SK-N-SH treated with all-trans-retinoic acid at 6 μM for 48 hours (cell line): ENCODE measurements at regions not wholly inside any gene's neighbourhood (a gene's known extent, or its start where the extent isn't known, plus 50 kb on each side); places are given as distances from the start of the nearest gene placed in this dataset.

Experiments
- ATAC-seq: fragments of 200-7000 bp; cut with Tn5 transposase; 3 replicates; pipeline ENCODE4 v1.9.1; 2020; ENCODE audit warnings: mild to moderate bottlenecking, moderate library complexity
- ARNTL ChIP-seq: fragments of 450-650 bp; formaldehyde crosslinking; IDR thresholded peaks from 2 replicates; pipeline ENCODE4 v1.5.0; 2020; ENCODE audit warnings: low read depth, mild to moderate bottlenecking, moderate library complexity, borderline replicate concordance
- BACH2 ChIP-seq: fragments of 250-450 bp; sonication (Bioruptor Pico); IDR thresholded peaks from 2 replicates; pipeline ENCODE4 v1.9.0; 2021; ENCODE audit warnings: mild to moderate bottlenecking, borderline replicate concordance
- CSDC2 ChIP-seq: fragments of 250-450 bp; sonication (Bioruptor Pico); IDR thresholded peaks from 2 replicates; pipeline ENCODE4 v1.5.0; 2020; ENCODE audit warnings: mild to moderate bottlenecking, moderate library complexity
- ESRRG ChIP-seq: fragments of 250-450 bp; sonication (Bioruptor Pico); IDR thresholded peaks from 2 replicates; pipeline ENCODE4 v1.6.1; 2021; ENCODE audit warnings: mild to moderate bottlenecking
- GLIS3 ChIP-seq: fragments of 250-450 bp; sonication (Bioruptor Pico); IDR thresholded peaks from 2 replicates; pipeline ENCODE4 v1.5.0; 2020; ENCODE audit warnings: mild to moderate bottlenecking, moderate library complexity
- ISL1 ChIP-seq: fragments of 250-450 bp; sonication (Bioruptor Pico); IDR thresholded peaks from 2 replicates; pipeline ENCODE4 v2.1.2; 2022; ENCODE audit warnings: mild to moderate bottlenecking, moderate library complexity
- OSR1 ChIP-seq: fragments of 250-450 bp; sonication (Bioruptor Pico); IDR thresholded peaks from 2 replicates; pipeline ENCODE4 v1.8.0; 2022; ENCODE audit warnings: moderate library complexity, mild to moderate bottlenecking, inconsistent platforms
- PPARA ChIP-seq: fragments of 250-450 bp; sonication (Bioruptor Pico); IDR thresholded peaks from 2 replicates; pipeline ENCODE4 v1.5.0; 2020; ENCODE audit warnings: mild to moderate bottlenecking, borderline replicate concordance
- RARB ChIP-seq: fragments of 250-450 bp; sonication (Bioruptor Pico); IDR thresholded peaks from 2 replicates; pipeline ENCODE4 v1.8.0; 2021; ENCODE audit warnings: mild to moderate bottlenecking, moderate library complexity
- SNAI2 ChIP-seq: fragments of 250-450 bp; sonication (Bioruptor Pico); IDR thresholded peaks from 2 replicates; pipeline ENCODE4 v1.5.0; 2020; ENCODE audit warnings: mild to moderate bottlenecking, moderate library complexity
- TCF4 ChIP-seq: fragments of 250-450 bp; sonication (Bioruptor Pico); IDR thresholded peaks from 2 replicates; pipeline ENCODE4 v1.8.0; 2021; ENCODE audit warnings: mild to moderate bottlenecking, moderate library complexity, borderline replicate concordance
- TOX ChIP-seq: fragments of 250-450 bp; sonication (Bioruptor Pico); IDR thresholded peaks from 2 replicates; pipeline ENCODE4 v1.8.0; 2021; ENCODE audit warnings: mild to moderate bottlenecking, moderate library complexity, borderline replicate concordance
- ZC3H10 ChIP-seq: fragments of 250-450 bp; sonication (Bioruptor Pico); IDR thresholded peaks from 2 replicates; pipeline ENCODE4 v1.5.1; 2021; ENCODE audit warnings: mild to moderate bottlenecking, moderate library complexity
- ZFP3 ChIP-seq: fragments of 250-450 bp; sonication (Bioruptor Pico); IDR thresholded peaks from 2 replicates; pipeline ENCODE4 v1.5.0; 2020; ENCODE audit warnings: mild to moderate bottlenecking, moderate library complexity
- ZFP30 ChIP-seq: fragments of 450-650 bp; formaldehyde crosslinking; IDR thresholded peaks from 2 replicates; pipeline ENCODE4 v1.5.0; 2022; ENCODE audit warnings: mild to moderate bottlenecking, moderate library complexity
- ZNF565 ChIP-seq: fragments of 450-650 bp; formaldehyde crosslinking; conservative IDR thresholded peaks from 2 replicates; pipeline ENCODE4 v1.5.0; 2020; ENCODE audit warnings: low read depth, mild to moderate bottlenecking, moderate library complexity
- ZNF70 ChIP-seq: fragments of 450-650 bp; formaldehyde crosslinking; IDR thresholded peaks from 2 replicates; pipeline ENCODE4 v1.5.0; 2020; ENCODE audit warnings: mild to moderate bottlenecking, moderate library complexity
- ZNF8 ChIP-seq: fragments of 450-650 bp; formaldehyde crosslinking; IDR thresholded peaks from 2 replicates; pipeline ENCODE4 v1.5.0; 2020; ENCODE audit warnings: mild to moderate bottlenecking, moderate library complexity
- TF ChIP-seq, protein P1 (sequence below): fragments of 250-450 bp; sonication (Bioruptor Pico); IDR thresholded peaks from 2 replicates; pipeline ENCODE4 v1.5.0; 2020; ENCODE audit warnings: mild to moderate bottlenecking, moderate library complexity
- TF ChIP-seq, protein P2 (sequence below): fragments of 250-450 bp; sonication (Bioruptor Pico); IDR thresholded peaks from 2 replicates; pipeline ENCODE4 v1.5.1; 2020; ENCODE audit warnings: low read depth, mild to moderate bottlenecking, moderate library complexity
- TF ChIP-seq, protein P3 (sequence below): fragments of 250-450 bp; sonication (Bioruptor Pico); IDR thresholded peaks from 2 replicates; pipeline ENCODE4 v1.5.1; 2021; ENCODE audit warnings: mild to moderate bottlenecking, moderate library complexity
- TF ChIP-seq, protein P4 (sequence below): fragments of 250-450 bp; sonication (Bioruptor Pico); IDR thresholded peaks from 2 replicates; pipeline ENCODE4 v1.8.0; 2020; ENCODE audit warnings: mild to moderate bottlenecking, moderate library complexity, borderline replicate concordance

DNA sequence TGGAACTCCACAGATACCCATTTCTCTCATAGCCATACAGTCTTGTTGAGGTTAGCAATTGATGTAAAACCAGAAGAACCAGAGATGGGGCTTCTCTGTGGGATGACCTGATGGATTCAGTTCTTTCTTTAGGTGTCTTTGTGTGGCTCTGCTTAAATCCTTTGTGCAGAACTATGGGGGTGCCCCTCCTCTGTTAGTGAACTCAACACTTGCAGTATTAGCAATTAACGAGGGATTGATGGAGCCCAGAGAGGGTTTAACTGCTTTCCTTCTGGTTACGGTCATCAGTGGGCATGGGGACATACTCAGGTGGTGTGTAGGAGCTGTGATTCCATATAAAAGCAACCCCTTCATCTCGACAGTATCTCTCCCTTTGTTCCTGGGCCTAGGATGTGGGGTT is 406.8 kb upstream of the FAM98A start:
- ATAC-seq, result no peak
- TF ChIP-seq, protein P1, sequence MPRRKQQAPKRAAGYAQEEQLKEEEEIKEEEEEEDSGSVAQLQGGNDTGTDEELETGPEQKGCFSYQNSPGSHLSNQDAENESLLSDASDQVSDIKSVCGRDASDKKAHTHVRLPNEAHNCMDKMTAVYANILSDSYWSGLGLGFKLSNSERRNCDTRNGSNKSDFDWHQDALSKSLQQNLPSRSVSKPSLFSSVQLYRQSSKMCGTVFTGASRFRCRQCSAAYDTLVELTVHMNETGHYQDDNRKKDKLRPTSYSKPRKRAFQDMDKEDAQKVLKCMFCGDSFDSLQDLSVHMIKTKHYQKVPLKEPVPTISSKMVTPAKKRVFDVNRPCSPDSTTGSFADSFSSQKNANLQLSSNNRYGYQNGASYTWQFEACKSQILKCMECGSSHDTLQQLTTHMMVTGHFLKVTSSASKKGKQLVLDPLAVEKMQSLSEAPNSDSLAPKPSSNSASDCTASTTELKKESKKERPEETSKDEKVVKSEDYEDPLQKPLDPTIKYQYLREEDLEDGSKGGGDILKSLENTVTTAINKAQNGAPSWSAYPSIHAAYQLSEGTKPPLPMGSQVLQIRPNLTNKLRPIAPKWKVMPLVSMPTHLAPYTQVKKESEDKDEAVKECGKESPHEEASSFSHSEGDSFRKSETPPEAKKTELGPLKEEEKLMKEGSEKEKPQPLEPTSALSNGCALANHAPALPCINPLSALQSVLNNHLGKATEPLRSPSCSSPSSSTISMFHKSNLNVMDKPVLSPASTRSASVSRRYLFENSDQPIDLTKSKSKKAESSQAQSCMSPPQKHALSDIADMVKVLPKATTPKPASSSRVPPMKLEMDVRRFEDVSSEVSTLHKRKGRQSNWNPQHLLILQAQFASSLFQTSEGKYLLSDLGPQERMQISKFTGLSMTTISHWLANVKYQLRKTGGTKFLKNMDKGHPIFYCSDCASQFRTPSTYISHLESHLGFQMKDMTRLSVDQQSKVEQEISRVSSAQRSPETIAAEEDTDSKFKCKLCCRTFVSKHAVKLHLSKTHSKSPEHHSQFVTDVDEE, result no peak
- TF ChIP-seq, protein P2, sequence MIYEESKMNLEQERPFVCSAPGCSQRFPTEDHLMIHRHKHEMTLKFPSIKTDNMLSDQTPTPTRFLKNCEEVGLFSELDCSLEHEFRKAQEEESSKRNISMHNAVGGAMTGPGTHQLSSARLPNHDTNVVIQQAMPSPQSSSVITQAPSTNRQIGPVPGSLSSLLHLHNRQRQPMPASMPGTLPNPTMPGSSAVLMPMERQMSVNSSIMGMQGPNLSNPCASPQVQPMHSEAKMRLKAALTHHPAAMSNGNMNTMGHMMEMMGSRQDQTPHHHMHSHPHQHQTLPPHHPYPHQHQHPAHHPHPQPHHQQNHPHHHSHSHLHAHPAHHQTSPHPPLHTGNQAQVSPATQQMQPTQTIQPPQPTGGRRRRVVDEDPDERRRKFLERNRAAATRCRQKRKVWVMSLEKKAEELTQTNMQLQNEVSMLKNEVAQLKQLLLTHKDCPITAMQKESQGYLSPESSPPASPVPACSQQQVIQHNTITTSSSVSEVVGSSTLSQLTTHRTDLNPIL (CRISPR knock-in tag), result no peak
- TF ChIP-seq ZFP3 (CRISPR knock-in tag) (no peak), ZC3H10 (CRISPR knock-in tag) (no peak), BACH2 (CRISPR knock-in tag) (no peak), SNAI2 (no peak), TCF4 (no peak), TOX (CRISPR knock-in tag) (no peak), ARNTL (CRISPR knock-in tag) (no peak), ZNF8 (CRISPR knock-in tag) (no peak), ESRRG (CRISPR knock-in tag) (no peak), ZFP30 (CRISPR knock-in tag) (no peak), CSDC2 (CRISPR knock-in tag) (no peak), PPARA (CRISPR knock-in tag) (no peak), ISL1 (no peak), RARB (CRISPR knock-in tag) (no peak), GLIS3 (CRISPR knock-in tag) (no peak)
- TF ChIP-seq, protein P3, sequence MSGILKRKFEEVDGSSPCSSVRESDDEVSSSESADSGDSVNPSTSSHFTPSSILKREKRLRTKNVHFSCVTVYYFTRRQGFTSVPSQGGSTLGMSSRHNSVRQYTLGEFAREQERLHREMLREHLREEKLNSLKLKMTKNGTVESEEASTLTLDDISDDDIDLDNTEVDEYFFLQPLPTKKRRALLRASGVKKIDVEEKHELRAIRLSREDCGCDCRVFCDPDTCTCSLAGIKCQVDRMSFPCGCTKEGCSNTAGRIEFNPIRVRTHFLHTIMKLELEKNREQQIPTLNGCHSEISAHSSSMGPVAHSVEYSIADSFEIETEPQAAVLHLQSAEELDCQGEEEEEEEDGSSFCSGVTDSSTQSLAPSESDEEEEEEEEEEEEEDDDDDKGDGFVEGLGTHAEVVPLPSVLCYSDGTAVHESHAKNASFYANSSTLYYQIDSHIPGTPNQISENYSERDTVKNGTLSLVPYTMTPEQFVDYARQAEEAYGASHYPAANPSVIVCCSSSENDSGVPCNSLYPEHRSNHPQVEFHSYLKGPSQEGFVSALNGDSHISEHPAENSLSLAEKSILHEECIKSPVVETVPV (CRISPR knock-in tag), result no peak

- ATAC-seq, result no peak
- no peak for TF ChIP-seq ZNF8 (CRISPR knock-in tag)
- no peak for TF ChIP-seq GLIS3 (CRISPR knock-in tag)
- TF ChIP-seq ZC3H10 (CRISPR knock-in tag), result no peak
- TF ChIP-seq BACH2 (CRISPR knock-in tag), result no peak
- no peak for TF ChIP-seq TCF4
- TF ChIP-seq, protein P3 (CRISPR knock-in tag), result no peak
- TF ChIP-seq CSDC2 (CRISPR knock-in tag), result no peak
- no peak for TF ChIP-seq RARB (CRISPR knock-in tag)
- TF ChIP-seq PPARA (CRISPR knock-in tag), result no peak
- TF ChIP-seq ZNF70 (CRISPR knock-in tag), result no peak
- TF ChIP-seq ISL1, result no peak
- TF ChIP-seq ZNF565 (CRISPR knock-in tag), result no peak
Measured at GRCh38 chr2:34004936-34005335, 405.8 kb upstream of the FAM98A start.

DNA sequence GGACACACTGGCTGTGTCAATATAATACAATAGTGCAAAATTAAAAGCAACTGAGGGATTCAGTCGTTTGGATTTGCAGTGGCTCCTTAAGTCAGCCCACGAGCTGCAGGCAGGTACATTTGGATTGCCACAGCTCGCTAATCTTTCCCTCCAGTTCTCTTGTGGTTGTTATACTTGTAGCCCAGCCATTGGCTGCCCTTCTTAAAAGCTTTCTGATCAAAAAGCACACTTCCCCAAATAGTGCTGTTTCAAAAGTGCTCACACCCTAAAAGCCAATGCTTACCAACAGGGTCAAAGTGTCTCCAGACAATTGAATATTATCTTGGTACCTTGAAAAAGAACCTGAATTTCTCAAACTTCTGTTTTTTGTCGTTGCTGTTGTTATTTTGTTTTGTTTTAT is 404.7 kb upstream of the FAM98A start:
- TF ChIP-seq ZC3H10 (CRISPR knock-in tag) (no peak), ZFP30 (CRISPR knock-in tag) (no peak), ARNTL (CRISPR knock-in tag) (no peak), OSR1 (no peak), SNAI2 (no peak), BACH2 (CRISPR knock-in tag) (no peak), ESRRG (CRISPR knock-in tag) (no peak), RARB (CRISPR knock-in tag) (no peak), PPARA (CRISPR knock-in tag) (no peak), CSDC2 (CRISPR knock-in tag) (no peak), ZNF565 (CRISPR knock-in tag) (no peak), ZFP3 (CRISPR knock-in tag) (no peak), TOX (CRISPR knock-in tag) (no peak), ZNF70 (CRISPR knock-in tag) (no peak)
- TF ChIP-seq, protein P1, result no peak
- TF ChIP-seq, protein P4, sequence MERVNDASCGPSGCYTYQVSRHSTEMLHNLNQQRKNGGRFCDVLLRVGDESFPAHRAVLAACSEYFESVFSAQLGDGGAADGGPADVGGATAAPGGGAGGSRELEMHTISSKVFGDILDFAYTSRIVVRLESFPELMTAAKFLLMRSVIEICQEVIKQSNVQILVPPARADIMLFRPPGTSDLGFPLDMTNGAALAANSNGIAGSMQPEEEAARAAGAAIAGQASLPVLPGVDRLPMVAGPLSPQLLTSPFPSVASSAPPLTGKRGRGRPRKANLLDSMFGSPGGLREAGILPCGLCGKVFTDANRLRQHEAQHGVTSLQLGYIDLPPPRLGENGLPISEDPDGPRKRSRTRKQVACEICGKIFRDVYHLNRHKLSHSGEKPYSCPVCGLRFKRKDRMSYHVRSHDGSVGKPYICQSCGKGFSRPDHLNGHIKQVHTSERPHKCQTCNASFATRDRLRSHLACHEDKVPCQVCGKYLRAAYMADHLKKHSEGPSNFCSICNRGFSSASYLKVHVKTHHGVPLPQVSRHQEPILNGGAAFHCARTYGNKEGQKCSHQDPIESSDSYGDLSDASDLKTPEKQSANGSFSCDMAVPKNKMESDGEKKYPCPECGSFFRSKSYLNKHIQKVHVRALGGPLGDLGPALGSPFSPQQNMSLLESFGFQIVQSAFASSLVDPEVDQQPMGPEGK (CRISPR knock-in tag), result no peak
- TF ChIP-seq, protein P2 (CRISPR knock-in tag), result no peak
- ATAC-seq, result no peak
